Medulla oblongata (tissue), 1 donor: ENCODE measurements at regions not wholly inside any gene's neighbourhood (a gene's known extent, or its start where the extent isn't known, plus 50 kb on each side); places are given as distances from the start of the nearest gene placed in this dataset.

Source experiments
- DNase-seq: peaks from one replicate; pipeline ENCODE4 v3.0.0-alpha.2; 2015; ENCODE audit errors: extremely low spot score

DNA sequence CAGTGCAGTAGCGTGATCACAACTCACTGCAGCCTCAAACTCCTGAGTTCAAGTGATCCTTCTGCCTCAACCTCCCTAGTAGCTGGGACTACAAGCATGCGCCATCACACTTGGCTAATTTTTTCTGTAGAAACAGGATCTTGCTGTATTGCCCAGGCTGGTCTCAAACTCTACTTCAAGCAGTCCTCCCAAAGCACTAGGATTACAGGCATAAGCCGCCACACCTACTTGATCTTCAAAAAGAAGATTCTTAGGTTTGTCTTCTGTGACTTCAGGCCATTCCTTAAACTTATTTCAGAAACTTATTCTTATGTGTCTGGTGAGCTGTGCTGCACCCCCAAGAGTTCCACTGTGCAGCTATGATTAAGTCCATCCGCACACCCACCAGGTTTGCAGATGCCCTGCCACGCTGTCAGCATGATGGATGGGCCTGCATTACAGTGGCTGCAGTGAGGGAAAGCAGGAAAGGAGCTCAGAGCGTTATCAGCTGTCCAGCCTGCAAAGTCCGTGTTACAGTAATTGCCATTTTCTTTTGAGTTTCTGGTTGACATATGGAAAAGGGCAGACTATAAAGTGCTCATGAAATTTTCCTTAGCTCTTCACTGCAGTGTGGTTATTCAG lies 146.6 kb downstream of the AASDH start:
- DNase-seq = no peak

DNA sequence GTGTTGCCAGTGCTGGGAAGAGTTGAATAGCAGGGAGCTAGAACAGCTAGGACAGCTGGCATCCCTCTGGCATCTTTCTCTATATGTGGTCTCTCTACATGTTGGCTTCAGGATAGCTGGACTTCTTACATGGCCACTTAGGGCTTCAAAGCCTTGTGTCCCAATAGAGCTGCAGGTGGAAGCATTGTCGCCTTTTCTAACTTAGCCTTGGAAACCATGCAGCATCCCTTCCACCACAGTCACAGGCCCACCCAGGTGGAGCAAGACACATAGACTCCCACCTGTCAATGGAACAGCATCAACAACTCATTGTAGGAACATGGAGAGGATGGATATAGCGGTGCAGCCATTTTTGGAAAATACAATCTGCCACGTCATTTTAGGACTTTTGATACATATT lies 149.0 kb downstream of the AASDH start:
- DNase-seq = no peak

DNA sequence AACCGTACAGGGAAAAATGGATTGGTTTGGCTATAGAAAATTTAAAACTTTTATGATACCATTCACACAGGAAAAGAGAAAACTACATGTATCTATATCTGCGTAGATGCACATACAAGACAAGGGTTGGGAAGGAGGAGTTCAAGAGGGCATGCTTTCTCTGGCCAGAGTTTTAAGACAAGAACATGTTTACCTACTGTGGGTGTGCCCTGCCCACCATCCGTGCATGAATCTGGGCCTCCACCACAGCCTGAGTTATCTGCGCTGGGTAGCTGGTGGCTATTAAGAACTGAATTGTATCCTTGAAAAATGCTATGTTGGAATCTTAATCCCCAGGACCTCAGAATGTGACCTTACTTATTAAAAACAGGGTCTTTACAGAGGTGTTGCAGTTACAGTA lies 151.6 kb downstream of the AASDH start:
- DNase-seq = no peak

DNA sequence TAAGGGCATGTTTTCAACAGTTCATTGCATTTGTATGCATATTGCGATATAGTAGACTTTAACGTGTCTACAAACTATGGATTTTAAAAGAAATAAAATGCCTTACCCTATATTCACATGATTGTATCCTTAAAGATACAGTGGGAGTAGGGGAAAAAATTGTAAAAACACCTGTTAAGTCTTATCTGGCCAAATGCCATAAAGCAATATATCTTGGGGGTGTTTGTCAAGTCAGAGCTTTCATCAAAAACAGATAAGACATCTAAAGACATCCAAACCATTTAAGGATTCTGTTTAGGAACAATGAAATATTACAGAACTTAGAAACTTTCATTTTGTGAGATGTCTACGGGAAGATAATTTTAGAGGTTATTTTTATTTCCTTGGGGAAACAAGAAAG lies 152.3 kb downstream of the AASDH start:
- no peak for DNase-seq

DNA sequence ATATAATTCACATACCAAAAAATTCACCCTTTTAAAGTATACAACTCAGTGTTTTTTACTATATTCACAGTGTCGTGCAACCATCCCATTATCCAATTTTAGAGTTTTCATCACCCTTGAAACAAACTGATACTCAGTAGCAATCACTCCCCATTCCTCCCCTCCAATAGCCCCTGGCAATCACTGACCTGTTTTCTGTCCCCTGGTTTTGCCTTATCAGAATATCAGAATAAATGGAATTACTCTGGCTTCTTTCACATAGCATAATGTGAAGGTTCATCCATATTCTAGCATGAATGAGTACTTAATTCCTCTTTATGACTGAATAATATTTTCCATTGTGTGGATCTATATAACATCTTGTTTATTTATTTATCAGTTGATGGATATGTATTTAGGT lies 153.2 kb downstream of the AASDH start:
- DNase-seq = no peak

DNA sequence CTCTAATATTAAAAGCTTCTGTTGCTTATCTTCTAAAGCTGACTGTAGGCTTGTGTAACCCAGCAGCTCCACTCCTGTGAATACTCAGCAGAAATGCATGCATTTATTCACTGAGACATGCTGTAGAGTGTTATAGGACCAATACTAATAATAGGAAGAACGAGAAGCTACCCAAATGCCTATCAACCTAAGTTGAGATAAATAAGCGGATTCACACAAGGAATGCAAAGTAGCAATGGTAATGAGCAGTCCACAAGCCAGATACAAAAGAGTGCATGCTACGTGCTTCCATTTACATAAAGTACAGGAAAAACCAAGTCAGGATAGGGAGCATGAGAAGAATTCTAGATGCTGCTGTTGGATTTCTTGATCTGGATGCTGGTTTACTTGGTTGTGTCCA lies 155.9 kb downstream of the AASDH start:
- DNase-seq = no peak

DNA sequence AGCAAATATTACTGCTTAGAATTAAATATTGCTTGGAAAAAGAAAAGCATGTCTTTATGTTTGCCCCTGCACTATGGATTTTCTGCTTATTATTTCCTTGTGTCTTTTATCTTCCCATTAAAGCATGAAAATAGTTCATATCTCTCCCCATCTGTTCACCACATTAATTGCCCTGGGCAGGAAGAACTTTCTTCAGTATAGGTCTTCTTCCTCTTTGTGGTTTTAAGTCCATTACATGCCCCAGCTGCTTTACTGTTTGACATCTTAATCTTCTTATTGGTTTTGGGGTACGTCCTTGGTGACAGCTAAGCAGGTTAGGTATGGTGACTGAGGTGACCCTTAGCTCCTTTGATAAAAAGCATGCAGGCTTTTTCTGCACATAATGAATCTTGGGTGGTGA lies 157.3 kb downstream of the AASDH start:
- DNase-seq = no peak

DNA sequence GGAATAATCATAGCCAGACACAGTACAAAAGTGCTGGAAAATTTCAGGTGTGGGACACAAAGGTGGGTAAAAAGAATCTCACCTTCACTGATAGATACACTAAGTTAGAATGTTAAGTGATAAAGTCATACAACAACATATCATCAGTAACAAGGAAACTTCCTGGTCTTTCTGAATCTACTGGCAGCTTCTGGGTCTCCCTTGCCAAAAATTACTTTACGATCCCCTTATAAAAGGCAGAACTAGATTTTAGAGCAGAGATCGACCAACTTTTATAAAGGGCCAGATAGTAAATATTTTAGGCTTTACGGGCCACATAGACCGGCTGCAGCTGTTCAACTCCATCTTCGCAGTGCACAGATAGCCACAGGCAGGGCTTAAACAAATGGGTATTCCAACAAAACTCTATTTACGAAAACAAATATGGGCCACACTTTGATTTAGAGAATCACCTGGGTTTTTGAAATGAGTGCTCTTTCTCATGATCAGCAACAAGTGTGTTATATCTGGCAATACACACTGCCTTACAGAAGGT lies 159.9 kb downstream of the AASDH start:
- no peak for DNase-seq

DNA sequence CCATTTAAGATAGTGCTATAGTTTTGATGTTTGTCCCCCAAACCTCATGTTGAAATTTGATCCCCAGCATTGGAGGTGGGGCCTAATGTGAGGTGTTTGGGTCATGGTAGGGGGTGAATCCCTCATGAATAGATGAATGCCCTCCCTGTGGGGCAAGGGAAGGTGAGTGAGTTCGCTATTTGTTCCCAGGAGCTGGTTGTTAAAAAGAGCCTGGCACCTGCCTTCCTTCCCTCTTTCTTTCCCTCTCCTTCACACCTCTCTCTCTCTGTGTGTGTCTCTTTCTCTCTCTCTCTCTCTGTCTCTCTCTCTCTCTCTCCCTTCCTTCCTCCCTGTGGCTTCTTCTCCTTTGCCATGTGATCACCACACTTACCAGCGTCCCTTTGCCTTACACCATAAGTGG lies 160.7 kb downstream of the AASDH start:
- no peak for DNase-seq

DNA sequence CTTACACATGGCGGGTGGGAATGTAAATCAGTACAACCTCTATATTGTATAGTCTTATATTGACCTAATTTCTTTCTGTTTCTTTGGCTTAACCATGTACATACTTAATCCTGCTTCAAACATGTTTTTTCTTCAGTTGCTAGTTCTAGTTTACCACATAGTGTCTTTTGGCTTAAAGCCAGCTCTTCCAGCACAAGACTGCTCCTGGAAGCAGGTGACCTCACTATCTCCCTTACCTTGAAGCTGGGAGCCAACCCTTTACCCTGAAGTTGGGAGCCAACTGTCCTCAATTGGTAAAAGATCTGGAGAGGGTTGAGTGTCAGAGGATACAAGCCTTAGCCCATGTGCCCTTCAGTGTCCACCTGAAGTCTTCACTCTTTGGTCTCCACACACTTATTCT lies 162.7 kb downstream of the AASDH start:
- DNase-seq = no peak

DNA sequence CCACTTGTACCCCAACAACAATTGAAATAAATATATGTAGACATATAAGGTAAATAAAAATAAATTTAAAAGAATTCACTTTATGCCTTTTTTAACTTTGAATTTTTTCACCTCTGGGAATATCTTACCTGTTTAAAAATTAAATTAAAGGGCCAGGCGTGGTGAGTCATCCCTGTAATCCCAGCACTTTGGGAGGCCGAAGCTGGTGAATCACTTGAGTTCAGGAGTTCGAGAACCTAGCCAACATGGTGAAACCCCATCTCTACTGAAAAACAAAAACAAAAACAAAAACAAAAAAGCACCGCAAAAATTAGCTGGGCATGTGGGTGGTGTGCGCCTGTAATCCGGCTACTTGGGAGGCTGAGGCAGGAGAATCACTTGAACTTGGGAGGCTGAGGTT lies 164.8 kb downstream of the AASDH start:
- no peak for DNase-seq

DNA sequence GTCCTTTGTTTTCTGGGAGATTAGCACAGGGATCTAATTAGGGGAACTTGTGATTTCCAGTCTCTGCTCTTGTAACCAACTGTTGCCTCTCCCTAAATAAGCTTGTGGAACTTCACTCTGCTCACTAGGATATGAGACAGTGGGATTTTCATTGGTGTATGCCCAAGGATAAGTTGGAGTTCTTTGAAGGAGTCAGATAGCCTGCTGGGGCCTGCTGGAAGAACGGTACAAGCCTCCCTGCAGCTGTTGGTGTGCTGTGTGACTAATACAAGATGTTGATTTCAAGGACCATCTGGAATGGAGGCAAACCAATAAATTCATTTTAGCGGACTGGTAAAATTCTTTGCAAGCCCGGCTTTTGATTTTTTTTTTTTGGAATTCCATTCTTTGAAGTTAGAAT lies 167.0 kb downstream of the AASDH start:
- no peak for DNase-seq

DNA sequence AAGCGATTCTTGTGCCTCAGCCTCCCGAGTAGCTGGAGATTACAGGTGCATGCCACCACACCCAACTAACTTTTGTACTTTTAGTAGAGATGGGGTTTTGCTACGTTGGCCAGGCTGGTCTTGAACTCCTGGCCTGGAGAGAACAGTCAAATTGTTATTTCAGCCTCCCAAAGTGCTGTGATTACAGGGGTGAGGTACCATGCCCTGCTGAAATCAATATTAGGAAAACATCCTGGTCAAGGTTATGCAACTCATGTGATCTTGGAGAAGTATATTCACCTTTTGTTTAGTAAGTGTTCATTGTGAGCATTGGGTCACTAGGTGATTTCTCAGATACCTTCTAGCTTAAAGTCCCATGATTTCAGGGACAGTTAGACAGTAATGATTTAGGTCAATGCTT lies 167.8 kb downstream of the AASDH start:
- DNase-seq = no peak

DNA sequence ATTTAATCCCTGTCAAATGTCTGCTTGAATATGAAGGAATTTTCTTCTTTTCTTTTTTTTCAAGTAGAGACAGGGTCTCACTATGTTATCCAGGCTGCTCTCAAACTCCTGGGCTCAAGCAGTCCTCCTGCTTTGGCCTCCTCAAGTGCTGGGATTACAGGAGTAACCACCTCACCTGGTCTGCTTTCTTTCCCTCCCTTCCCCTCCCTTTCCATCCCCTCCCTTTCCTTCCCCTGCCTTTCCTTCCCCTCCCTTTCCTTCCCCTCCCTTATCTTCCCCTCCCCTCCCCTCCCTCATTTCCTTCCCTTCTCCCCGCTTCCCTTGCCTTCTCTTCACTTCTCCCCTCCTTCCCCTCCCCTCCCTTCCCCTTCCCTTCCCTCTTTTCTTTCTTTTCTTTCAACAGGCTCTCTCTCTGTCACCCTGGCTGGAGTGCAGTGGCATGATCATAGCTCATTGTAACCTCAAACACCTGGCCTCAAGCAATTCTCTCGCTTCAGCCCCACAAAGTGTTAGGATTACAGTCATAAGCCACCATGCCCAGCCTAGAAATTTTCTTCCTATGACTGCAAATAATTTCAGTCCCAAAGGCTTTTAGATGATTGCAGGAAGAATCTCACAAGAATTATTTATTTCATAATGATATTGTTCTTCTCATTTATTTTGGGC lies 168.9 kb downstream of the AASDH start:
- no peak for DNase-seq

DNA sequence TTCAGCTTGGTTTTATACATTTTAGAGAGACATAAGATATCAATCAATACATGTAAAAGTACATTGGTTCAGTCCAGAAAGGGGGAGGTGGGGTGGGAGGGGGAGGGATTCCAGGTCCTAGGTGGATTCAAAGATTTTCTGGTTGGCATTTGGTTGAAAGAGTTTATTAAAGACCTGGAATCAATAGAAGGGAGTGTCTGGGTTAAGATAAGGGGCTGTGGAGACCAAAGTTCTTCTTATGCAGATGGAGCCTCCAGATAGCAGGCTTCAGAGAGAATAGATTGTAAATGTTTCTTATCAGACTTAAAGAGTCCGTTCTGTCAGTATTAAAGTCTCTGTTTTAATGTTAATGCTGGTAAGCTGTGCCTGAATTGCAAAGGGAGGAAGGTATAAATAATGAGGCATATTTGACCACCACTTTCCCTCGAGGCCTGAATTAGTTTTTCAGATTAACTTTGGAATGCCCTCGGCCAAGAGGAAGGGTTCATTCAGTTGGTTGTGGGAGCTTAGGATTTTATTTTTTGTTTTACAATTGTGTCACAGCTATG lies 169.9 kb downstream of the AASDH start:
- no peak for DNase-seq

DNA sequence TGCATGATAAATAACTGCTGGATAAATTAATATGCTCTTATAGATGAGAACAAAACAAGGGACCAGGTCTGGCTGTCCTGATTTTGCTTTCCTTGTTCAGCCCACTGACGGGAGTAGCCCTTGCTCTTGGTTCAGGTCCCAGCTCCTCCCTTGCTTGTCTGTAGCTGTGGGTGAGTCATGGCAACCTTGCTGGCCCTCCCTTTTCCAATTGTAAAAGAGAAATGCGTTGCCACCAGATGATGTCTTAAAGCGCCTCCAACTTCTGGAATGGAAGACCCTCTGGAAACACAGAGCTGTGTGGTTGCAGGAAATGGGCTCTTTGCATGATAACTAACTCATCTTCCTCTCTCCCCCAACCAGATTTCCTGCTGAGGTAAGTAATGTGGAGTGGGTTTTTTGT lies 171.4 kb downstream of the AASDH start:
- no peak for DNase-seq

DNA sequence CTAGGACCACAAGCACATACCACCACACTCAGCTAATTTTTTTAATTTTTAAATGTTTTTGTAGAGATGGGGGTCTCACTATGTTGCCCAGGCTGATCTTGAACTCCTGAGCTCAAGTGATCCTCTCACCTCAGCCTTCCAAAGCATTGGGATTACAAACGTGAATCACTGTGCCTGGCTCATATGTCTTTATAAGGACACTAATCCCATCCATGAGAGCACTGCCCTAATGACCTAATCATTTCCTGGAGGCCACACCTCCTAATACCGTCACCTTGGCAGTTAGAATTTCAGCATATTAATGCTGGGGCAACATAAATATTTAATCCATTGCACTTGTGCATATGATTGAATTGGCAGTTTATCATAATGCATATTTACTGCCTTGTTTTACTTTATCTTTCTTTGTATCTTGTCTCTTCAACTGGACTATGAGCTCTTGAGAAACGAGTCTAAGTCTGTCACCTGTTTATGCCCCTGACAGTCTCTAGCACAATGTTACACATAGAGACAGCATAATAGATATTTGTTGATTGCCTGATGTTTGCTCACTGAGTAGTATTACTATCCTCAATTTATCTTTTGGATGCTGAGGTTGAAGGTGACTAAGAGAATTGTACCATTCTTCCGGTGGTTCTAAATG lies 172.0 kb downstream of the AASDH start:
- DNase-seq = no peak

DNA sequence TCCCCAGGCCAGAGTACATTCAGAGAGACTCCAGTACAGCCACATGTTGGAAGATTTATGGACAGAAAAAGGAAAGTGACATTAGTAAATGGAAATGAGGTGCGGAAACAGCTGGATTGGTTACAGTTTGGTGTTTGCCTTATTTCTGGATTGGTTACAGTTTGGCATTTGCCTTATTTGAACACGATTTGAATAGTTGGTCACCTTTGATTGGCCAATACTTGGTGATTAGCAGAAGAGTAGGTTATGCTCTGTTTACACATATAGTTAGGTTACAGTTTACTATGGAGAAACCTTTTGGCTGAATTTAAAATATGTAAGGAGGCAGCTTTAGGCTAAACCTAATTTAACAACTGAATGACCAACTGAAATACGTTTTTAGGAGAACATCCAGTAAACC lies 173.7 kb downstream of the AASDH start:
- DNase-seq = no peak

DNA sequence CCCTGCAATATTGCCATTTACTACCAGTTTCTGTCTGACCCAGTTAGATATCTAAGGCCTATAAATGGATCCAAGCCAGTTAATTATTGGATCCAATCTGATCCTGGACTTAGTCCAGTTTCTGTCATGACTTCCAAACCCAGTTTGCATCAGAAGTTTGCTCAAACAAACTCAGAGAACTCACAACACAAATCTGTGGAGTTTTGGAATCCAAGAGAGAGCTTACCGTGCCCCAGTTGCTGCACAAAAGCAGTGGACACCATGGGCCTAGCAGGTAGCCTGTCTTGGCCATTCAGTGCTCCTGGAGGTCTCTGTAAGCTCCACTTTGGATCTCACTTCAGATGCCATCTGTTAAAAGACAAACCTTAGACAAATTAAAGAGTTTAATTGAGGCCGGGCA lies 174.5 kb downstream of the AASDH start:
- DNase-seq = no peak

DNA sequence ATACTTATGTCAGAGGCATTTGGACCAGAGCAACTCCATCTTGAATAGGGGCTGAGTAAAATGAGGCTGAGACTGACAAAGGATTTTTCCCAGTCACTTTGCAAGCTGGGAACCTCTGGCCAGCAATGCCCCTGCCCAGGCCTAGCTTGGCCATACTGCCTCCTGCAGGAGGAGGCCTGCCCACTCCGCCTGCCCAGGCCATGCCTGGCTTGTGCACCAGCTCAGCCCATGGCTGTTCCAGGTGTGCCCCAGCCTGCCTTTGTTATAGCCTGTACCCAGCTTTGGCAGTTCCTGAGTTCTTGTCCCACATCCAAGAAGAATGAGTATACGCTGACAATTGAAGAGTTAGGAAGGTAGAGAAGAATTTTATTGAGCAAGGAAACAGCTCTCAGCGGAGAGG lies 176.1 kb downstream of the AASDH start:
- no peak for DNase-seq

DNA sequence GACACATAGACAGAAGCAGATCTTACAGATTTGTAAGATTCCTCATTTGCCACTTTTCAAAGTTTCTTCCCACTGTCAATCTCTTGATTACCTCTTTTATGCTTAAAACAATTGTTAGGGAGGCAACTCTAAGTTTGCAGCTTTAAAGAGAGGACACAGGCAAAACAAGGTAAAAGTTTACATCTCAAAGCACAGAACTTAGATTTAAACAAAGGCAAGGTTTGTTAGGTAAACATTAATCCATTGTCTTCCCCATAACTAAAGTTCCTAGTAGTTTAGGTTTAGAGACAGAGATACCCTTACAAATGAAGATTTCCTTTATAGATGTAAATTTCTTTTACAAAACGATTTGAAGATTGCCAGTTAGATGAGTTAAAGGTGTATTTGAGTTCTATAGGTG lies 176.9 kb downstream of the AASDH start:
- no peak for DNase-seq

DNA sequence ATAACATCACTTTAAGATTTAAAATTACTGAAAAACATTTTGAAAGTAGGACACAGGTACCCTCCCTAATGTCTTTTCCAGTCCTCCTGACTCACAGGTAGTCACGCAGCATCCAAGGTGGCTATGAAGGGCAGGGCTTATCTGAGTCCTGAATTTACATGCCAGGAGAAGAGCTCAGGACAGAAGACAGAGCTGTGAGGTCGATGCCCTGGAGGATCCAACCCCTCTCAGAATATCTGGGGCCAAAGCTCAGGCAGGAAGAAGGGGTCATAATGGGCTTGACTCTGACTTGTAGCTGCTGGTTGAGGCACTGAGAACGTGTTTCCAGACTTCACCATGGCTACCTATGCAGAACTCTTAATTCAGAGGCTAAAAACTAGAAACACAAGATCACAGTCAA lies 177.5 kb downstream of the AASDH start:
- no peak for DNase-seq

DNA sequence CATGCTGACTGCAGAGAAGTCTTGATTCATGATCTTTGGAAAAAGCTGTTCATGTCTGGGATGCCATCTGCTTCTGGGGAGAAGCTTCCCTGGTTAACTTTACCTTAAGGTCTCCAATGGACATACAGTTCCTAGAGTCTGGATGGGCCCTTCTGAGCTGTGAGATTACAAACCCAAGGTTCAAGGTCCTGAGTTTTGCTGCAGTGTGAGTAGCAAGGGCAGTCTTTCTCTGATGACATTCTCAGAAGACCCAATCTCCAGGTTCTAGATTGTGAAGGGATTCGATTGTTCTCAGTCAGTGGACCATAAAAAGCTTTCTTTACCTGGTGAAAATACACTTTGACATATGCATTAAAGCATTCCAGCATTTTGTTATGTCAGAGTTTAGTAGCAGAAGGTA lies 179.2 kb downstream of the AASDH start:
- DNase-seq = no peak
